COR-L47 (cell line): ENCODE measurements at regions not wholly inside any gene's neighbourhood (a gene's known extent, or its start where the extent isn't known, plus 50 kb on each side); places are given as distances from the start of the nearest gene placed in this dataset.

Experiments
- DNase-seq: peaks from one replicate; lab custom pipeline; 2025; lab: John Stamatoyannopoulos, UW

DNA sequence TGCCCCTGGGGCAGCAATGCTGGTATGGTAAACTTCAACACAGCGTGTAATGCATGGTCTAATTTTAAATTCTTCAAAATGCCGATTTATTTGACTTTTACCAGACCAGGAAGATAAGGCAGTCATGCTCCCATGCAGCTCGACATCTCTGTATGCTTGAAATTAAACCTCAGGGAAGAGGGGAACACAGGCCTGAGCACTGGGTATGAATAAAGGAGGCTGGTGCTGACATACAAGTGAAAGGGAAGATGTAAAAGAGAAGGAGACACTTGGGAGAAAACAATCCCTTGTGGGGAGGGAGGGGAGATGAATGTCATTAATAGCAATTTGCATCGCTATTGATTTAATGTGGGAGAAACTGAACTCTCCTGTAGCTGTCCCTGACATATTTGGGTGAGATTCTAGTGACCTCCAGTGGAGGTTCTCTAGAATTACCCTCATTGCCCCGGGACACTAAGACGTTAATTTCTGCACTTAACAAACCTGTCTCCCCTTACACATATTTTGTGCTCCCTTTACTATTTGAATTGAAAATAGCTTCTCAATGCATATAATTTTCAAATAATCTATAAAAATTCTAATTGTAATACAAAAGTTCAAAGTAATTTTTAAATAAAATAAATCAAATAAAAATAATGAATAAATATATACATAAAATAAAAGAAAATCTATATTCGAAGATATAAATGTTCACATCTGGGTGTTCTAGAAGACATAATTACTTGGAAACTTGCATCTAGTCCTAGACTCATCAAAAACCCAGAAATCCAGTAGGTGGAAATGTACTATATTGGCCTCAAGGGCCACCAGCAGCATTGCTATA, 283.1 kb downstream of the LMX1A start:
- DNase-seq, result peak; percentile 63

GRCh38 chr1:165070675-165071074, 285.8 kb downstream of the LMX1A start:
- no peak for DNase-seq

DNA sequence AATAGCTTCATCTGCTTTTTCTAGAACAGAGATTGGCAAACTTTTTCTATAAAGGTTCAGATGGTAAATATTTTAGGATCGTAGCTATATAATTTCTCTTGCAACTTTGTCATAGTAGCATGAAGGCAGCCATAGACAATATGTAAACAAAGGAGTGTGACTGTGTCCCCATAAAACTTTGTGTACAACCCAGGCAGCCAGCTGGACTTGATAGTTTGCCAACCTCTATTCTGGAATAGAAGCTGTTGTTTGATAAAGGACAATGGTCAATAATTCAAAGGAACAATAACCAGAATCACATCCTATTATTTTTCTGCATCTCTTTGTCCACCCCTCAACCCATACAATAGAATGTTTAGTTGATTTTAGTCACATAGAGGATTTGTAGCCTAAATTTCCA, 286.7 kb downstream of the LMX1A start:
- peak; percentile 88 for DNase-seq

GRCh38 chr1:165068741-165069140, 287.8 kb downstream of the LMX1A start:
- DNase-seq, result no peak

DNA sequence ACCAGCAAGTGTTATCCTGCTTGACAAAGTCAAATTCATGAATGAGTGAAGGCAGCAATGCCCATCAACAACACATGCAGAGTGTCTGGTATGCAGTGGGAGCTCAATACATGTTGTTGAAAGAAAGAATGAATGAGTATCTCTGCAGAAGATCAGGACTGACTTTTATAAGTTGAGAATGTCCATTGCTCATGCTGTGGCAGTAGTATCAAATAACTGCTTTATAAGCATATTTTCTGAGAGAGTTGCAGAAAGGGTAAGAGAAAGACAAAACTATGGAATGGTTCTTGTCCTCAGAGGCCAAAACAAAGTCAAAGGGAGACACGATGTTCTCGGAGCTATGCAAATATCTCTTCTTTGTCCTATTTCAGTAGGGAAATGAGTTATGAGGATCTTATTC, 288.7 kb downstream of the LMX1A start:
- no peak for DNase-seq

DNA sequence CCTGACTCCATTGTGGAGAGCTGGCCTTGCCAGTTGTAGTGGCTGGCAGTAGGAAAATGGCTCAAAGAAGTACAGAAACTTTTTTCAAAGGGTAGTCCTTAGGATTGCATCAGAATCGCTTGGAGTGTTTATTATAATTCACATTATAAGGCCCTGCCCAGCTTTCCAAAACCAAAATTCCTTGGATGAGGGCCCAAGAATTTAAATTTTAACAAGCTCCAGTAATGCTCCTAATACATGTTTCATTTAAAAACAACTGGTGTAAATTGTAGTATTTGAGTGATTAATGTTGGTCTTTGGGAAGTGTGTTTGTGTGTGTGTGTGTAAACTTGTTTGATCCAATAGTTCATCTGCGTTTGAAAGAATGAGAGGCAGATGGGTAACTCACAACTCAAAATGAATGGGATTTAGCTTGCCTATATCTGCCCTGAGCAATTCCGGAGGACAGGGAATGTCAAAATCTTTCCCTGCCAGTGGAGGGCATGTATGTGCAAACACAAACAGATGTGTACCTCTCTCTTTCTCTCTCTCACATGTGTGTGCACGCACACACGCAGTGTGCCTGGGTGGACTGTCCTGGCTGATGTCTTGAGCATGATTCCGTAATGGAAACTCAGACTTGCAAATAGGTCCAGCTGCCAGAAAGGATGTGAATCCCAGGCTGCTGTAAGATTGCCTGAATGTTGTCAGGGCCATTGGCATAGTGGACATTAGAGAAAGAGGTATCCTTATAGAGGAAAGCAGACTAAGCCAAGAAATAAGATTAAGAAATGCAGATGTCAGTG, 293.1 kb downstream of the LMX1A start:
- DNase-seq, result no peak

DNA sequence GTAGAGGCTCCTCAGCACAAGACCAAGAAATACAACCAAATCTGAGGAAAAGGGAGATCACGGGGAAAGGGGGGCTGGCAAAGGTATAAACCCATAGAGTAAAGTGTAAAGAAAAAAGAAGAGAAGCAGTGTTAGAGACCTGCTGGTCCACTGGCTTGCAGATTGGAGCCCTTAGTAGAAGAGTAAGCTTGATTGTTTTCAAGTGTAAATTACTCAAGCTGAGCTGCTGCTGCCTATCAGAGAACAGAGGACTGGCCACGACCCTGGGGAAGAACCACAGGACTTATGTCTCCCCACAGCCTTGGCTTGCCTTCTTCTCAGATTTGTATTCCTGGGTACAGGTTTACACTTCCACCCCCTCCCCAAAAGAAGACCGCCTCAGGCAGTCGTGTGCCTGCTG, 294.2 kb downstream of the LMX1A start:
- no peak for DNase-seq

- no peak for DNase-seq
Measured at GRCh38 chr1:165060285-165060793, 296.2 kb downstream of the LMX1A start.

DNA sequence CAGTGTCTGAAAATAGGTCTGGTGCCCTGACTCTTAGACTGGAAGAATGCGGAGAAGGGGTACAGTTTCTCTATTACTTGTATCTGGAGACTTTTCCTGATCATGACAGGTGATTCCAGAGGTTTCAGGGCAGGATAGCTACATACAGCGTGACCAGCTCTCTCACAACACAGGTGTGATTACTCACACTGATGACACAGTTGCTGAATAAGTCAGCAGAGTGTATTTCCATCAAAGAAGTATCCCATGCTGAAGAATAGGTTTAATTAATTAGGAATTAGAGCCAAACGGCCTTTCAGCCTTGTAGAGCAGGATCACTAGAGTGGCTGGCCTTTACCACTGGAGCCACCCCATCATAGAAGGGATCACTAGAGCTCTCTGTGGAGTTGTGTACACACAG, 298.6 kb downstream of the LMX1A start:
- DNase-seq, result no peak

DNA sequence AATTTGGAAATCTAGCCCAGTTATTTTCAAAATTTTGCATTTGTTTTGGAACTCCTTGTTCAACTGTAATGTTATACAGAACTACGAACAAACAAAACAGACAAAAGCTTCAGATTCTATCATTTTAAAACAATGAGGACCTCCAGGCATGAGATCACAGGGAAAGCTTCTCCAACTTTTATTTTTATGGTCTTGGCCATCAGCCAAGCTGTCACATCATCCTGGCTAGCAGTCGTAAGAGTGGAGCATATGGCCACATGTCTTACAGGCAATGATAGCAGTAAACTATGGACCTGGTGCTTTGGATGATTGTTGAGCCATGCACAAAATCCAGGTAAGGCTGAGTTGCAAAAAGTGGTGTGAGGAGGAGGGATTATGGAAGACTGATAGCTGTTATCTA, 299.6 kb downstream of the LMX1A start:
- peak; percentile 50 for DNase-seq

- DNase-seq, result no peak
Measured at GRCh38 chr1:165055581-165055980, 300.9 kb downstream of the LMX1A start.

- DNase-seq, result no peak
Measured at GRCh38 chr1:165054627-165055026, 301.9 kb downstream of the LMX1A start.

DNA sequence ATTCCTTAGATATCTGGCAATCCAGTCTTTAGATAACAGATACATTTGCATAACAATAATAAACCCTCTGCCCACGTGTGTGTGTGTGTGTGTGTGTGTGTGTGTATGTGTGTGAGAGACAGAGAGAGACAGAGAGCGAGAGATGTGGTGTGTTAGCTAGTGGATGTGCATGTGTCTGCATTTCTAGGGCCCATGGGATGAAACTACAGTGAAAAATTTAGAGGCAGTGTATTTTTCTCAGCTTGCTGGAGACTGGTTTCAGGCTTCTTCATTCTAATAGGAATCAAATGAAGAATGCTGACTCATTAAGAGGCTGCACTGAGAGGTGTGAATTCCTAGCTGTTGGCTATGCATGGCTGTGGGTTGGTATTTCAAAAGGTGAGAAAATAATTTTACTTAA, 303.2 kb downstream of the LMX1A start:
- no peak for DNase-seq

- no peak for DNase-seq
Measured at GRCh38 chr1:165052936-165053335, 303.6 kb downstream of the LMX1A start.

- DNase-seq, result no peak
Measured at GRCh38 chr1:165052431-165052830, 304.1 kb downstream of the LMX1A start.

DNA sequence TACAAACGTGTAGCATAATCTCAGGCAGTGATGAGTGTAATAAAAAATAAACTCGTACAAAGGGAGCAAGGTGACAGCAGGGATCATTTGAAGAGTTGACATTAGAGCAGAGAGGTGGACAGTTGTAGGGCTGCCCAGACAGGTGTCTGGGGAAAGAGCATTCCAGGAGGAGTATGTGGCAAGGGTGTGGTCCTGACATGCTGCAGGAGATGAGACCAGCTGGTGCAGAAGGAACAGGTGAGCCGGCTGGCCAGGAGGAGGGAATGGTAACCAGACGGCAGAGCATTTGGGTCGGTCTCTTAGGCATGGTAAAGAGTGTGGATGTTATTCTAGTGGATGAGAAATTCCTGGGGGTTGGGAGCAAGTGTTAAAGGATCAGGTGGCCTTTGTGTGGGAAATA, 306.3 kb downstream of the LMX1A start:
- no peak for DNase-seq

DNA sequence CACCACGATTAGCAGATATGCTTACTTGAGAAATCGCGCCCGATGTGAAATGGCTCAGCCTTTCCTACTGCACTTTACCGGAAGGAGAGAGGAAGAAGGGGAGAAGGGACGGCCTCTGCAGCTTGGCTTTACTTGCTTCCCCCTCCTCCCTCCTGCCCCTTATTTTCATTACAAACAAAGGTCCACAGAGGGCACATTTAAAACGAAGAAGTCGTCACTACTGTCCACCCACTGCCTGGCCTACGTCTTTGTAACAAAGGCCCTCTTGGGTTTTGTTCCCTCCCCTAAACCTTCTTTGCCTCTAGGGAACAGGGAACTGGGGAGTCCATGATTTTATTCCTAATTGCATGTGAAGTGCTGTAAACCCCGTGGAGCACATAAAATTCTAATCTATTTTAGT, 308.5 kb downstream of the LMX1A start:
- no peak for DNase-seq

DNA sequence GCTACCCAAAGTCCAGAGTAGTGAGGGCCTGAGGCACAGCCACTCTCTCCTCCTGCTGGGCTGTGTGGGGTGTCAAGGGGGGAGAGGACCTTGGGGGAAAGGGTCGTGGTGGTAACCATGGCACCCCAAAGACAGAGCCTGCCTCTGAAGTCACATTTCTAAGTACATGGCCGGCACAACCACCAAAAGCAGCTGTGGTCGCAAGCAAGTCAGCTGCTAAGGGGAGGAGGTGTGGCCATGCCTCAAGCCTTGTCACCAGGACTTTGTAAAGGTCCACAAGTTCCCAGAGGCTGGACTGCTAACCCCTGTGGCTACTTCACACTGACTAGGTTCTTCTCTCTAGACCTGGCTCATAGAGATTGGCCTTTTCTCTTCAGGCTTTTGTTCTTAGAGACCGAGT, 310.6 kb downstream of the LMX1A start:
- DNase-seq, result no peak

GRCh38 chr1:165040641-165041040, 315.9 kb downstream of the LMX1A start:
- no peak for DNase-seq

DNA sequence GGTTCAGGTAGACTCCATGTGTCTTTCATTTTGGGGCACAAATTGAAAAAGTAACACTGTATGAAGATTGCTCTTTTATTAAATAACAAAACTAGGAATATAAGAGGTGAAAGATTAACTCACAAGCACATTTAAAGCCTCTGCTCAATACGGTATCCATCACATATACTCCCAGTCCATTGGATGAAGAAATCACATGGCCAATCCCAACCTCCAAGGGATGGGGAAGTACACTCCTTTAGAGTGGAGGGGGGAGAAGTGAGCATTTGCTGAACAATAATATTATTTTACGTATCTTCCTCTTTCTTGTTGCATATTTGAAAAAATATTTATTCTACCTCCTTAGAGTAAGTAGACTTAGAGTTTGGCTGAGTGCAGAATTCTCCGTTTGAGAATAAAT, 316.5 kb downstream of the LMX1A start:
- no peak for DNase-seq

GRCh38 chr1:165036403-165036802, 320.1 kb downstream of the LMX1A start:
- no peak for DNase-seq

DNA sequence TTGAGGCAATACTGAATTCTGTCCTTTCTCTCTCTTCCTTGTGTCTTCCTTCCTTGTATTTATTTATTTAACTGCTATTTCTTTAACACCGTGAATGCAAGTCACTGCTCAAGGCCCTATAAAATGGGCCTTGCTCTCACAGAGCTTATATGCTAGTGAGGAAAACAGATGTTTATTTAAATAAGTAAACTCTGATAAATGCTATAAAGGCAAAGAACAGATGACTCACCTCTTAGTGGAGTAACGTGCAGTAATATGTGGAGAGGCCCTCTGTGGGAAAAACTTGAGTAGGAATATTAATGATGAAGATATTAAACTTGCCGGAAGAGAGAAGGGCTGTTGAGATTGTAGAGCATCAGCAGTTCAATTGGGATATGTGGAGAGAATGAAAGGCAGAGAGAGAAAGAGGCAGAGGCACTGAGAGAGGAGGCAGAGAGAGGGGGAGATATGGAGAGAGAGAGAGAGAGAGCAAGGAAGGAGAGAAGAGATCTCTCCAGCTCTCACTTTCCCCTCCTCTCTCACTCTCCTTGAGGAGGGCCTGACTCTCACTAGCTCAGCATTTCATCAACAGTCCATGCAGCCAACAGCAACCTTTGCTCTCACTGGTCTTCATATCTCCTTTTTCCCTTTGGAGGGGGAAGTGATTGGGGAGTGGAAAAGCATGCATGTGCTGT, 322.2 kb downstream of the LMX1A start:
- DNase-seq, result no peak

DNA sequence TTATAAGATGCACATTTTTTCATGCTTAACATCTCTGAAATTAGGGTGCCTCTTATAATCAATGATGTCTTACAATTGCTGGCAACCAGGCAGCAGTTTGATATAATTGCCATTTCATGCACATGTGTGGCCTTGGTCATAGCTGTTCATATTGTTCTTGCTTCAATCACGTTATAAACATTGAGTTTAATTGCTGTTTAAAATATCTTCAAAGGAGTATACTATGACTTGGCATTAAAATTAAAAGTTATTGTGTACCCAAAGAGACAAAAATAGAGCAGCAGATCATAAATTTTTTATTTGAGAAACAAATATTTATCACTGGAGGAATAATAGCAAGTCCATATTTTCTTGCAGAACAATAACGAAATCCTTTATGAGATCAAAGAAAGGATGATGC, 325.5 kb downstream of the LMX1A start:
- DNase-seq, result no peak
